ENCODE measurements at regions not wholly inside any gene's neighbourhood (a gene's known extent, or its start where the extent isn't known, plus 50 kb on each side); places are given as distances from the start of the nearest gene placed in this dataset.

DNA sequence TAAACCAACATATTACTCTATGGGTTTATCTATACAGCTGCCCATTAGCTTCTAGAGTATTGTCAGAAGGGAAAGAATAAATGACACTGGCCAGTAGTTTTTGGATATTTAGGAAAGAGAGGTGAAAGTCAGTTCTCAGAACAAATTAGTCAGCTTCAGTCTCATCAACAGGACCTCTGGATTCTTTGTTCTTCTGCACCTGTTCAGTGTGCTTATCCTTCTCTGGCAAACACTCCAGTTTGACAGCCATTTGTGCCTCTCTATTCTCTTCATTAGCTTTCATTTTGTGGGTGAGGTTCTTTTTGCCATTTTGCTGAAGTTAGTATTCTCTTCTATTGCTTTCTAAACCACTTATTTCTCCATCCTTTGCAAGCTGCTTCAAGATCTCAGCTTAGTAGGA lies 107.0 kb downstream of the PCDH18 start:
- Histone ChIP-seq H3K4me3 (no peak overlapping the region), H3K4me1 (no peaks in the 10 kb centered on the region), H3K27ac (no peak overlapping the region), H3K9me3 (peaks cover 0 to 20% (median 6%) of the 10 kb centered on the region in 4 donors), H3K27me3 (no peaks in the 10 kb centered on the region), H3K36me3 (no peaks in the 10 kb centered on the region)
- intact Hi-C loops (cut with DNase I; ENCODE audit: low total_unique reads): no loop called here
- no peak for DNase-seq
- TF ChIP-seq POLR2AphosphoS5 (IDR thresholded peaks at IDR 0.05): no peak
- no peak for TF ChIP-seq EP300 (IDR thresholded peaks at IDR 0.05)
- TF ChIP-seq POLR2A (IDR thresholded peaks at IDR 0.05): no peak
- TF ChIP-seq, protein P1, sequence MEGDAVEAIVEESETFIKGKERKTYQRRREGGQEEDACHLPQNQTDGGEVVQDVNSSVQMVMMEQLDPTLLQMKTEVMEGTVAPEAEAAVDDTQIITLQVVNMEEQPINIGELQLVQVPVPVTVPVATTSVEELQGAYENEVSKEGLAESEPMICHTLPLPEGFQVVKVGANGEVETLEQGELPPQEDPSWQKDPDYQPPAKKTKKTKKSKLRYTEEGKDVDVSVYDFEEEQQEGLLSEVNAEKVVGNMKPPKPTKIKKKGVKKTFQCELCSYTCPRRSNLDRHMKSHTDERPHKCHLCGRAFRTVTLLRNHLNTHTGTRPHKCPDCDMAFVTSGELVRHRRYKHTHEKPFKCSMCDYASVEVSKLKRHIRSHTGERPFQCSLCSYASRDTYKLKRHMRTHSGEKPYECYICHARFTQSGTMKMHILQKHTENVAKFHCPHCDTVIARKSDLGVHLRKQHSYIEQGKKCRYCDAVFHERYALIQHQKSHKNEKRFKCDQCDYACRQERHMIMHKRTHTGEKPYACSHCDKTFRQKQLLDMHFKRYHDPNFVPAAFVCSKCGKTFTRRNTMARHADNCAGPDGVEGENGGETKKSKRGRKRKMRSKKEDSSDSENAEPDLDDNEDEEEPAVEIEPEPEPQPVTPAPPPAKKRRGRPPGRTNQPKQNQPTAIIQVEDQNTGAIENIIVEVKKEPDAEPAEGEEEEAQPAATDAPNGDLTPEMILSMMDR (IDR thresholded peaks at IDR 0.05): no peak

DNA sequence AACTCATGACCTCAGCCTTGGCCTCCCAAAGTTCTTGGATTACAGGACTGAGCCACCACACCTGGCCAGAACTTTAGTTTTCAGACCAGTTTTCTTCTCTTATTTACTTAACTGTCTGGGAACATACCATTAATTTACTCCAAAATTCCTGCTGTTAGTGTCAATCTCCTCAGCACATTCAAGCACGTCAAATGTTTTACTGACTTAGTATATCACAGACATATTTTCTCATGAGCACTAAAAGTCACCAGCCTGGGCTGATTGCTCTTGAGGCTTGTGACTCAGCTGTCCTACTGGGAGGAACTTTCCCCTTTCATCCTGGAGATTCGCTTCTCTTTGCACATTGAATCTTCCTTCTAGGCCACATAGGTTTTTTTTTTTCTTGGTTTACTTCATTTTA lies 109.6 kb downstream of the PCDH18 start:
- intact Hi-C loops (cut with DNase I; ENCODE audit: low total_unique reads): no loop called here
- Histone ChIP-seq H3K9me3 (peaks cover 0 to 18% (median 6%) of the 10 kb centered on the region in 4 donors), H3K27me3 (no peaks in the 10 kb centered on the region), H3K4me1 (no peaks in the 10 kb centered on the region), H3K4me3 (no peak overlapping the region), H3K36me3 (no peaks in the 10 kb centered on the region), H3K27ac (no peak overlapping the region)
- TF ChIP-seq POLR2A (IDR thresholded peaks at IDR 0.05) (no peak), EP300 (IDR thresholded peaks at IDR 0.05) (no peak), POLR2AphosphoS5 (IDR thresholded peaks at IDR 0.05) (no peak)
- WGBS, 5 donors: 84 to 100% (median 93%) methylated on average over 2 of the region's 2 CpGs
- DNase-seq: no peak

DNA sequence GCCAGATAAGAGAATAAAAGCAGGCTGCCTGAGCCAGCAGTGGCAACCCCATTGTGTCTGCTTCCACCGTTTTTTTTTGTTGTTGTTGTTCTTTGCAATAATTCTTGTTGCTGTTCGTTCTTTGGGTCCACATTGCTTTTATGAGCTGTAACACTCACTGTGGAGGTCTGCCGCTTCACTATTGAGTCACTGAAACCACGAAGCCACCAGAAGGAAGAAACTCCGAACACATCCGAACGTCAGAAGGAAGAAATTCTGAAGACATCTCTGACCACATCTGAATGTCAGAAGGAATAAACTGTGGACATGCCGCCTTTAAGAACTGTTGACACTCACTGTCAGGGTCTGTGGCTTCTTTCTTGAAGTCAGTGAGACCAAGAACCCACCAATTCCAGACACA lies 110.5 kb downstream of the PCDH18 start:
- no peaks in the 10 kb centered on the region for H3K27me3 ChIP-seq
- WGBS, 5 donors: 65 to 90% (median 80%) methylated on average over 8 of the region's 8 CpGs
- no peak for DNase-seq
- intact Hi-C loops (cut with DNase I; ENCODE audit: low total_unique reads): no loop called here
- peaks cover 0 to 18% (median 6%) of the 10 kb centered on the region in 4 donors for H3K9me3 ChIP-seq
- no peaks in the 10 kb centered on the region for H3K4me1 ChIP-seq
- no peak overlapping the region for H3K27ac ChIP-seq
- no peaks in the 10 kb centered on the region for H3K36me3 ChIP-seq
- no peak overlapping the region for H3K4me3 ChIP-seq
- TF ChIP-seq POLR2AphosphoS5 (IDR thresholded peaks at IDR 0.05) (no peak), EP300 (IDR thresholded peaks at IDR 0.05) (no peak), POLR2A (IDR thresholded peaks at IDR 0.05) (no peak)
- TF ChIP-seq, protein P1 (IDR thresholded peaks at IDR 0.05): no peak

DNA sequence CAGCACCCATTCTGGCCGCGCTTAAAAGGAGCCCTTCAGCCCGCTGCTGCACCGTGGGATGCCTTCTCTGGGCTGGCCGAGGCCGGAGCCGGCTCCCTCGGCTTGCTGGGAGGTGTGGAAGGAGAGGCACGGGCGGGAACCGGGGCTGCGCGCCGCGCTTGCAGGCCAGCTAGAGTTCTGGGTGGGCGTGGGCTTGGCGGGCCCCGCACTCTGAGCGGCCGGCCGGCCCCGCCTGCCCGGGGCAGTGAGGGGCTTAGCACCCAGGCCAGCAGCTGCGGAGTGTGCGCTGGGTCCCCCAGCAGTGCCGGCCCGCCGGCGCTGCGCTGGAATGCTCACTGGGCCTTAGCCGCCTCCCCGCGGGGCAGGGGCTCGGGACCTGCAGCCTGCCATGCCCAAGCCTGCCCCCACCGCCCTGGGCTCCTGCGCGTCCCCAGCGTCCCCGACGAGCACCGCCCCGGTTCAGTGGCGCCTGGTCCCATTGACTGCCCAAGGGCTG lies 111.3 kb downstream of the PCDH18 start:
- DNase-seq: no peak
- intact Hi-C loops (cut with DNase I; ENCODE audit: low total_unique reads): no loop called here
- WGBS, 5 donors: 93 to 97% (median 94%) methylated on average over 27 to 43 of the region's 43 CpGs

DNA sequence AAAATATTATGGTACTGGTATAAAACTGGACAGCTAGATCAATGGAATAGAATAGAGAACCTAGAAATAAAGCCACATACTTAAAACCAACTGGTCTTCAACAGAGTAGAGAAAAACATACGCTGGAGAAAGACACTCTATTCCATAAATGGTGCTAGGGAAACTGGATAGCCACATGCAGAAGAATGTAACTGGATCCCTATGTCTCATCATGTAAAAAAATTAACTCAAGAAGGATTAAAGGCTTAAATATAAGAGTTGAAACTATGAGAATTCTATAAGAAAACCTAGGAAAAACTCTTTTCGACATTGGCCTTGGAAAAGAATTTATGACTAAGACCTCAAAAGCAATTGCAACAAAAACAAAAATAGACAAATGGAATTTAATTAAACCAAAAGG lies 114.6 kb downstream of the PCDH18 start:
- Histone ChIP-seq H3K9me3 (peaks cover 0 to 17% (median 6%) of the 10 kb centered on the region in 4 donors), H3K27me3 (no peaks in the 10 kb centered on the region), H3K4me1 (no peaks in the 10 kb centered on the region), H3K27ac (no peak overlapping the region), H3K36me3 (no peaks in the 10 kb centered on the region), H3K4me3 (no peak overlapping the region)
- no peak for DNase-seq
- intact Hi-C loops (cut with DNase I; ENCODE audit: low total_unique reads): no loop called here
- WGBS, 5 donors: 76 to 84% (median 78%) methylated on average over 2 of the region's 2 CpGs
- TF ChIP-seq, protein P1 (IDR thresholded peaks at IDR 0.05): no peak
- TF ChIP-seq EP300 (IDR thresholded peaks at IDR 0.05): no peak
- TF ChIP-seq POLR2A (IDR thresholded peaks at IDR 0.05): no peak
- TF ChIP-seq POLR2AphosphoS5 (IDR thresholded peaks at IDR 0.05): no peak

More for the DNA sequence above, 111.3 kb downstream of the PCDH18 start:
- TF ChIP-seq EP300 (IDR thresholded peaks at IDR 0.05) (no peak), POLR2AphosphoS5 (IDR thresholded peaks at IDR 0.05) (no peak), POLR2A (IDR thresholded peaks at IDR 0.05) (no peak)
- TF ChIP-seq, protein P1 (IDR thresholded peaks at IDR 0.05): no peak
- Histone ChIP-seq H3K27ac (no peak overlapping the region), H3K4me1 (no peaks in the 10 kb centered on the region), H3K4me3 (no peak overlapping the region), H3K36me3 (no peaks in the 10 kb centered on the region), H3K9me3 (peaks cover 0 to 18% (median 6%) of the 10 kb centered on the region in 4 donors), H3K27me3 (no peaks in the 10 kb centered on the region)

Data from stomach (tissue), 8 donors.